ENCODE measurements at regions not wholly inside any gene's neighbourhood (a gene's known extent, or its start where the extent isn't known, plus 50 kb on each side); places are given as distances from the start of the nearest gene placed in this dataset.
"Not testable (repeated sequence)": the region's sequence is repeated elsewhere in the genome, so short reads cannot be mapped to it uniquely, and the experiment has no call there.

- TF ChIP-seq TAF1 (IDR thresholded peaks at IDR 0.05; ENCODE audit: borderline replicate concordance, low read depth, low read length), result no peak
- TF ChIP-seq POLR2A (IDR thresholded peaks at IDR 0.05; ENCODE audit: low read depth, low read length), result no peak
- no peak for TF ChIP-seq POLR2AphosphoS5 (IDR thresholded peaks at IDR 0.05; ENCODE audit: low read depth, low read length)
- DNase-seq (ENCODE audit: insufficient read length), result no peak
- no peak for FAIRE-seq
These were observed 1224.3 kb upstream of the TENM3 start for GRCh38 chr4:181018913-181019312.

- TF ChIP-seq TAF1 (IDR thresholded peaks at IDR 0.05; ENCODE audit: borderline replicate concordance, low read depth, low read length), result no peak
- no peak for TF ChIP-seq POLR2AphosphoS5 (IDR thresholded peaks at IDR 0.05; ENCODE audit: low read depth, low read length)
- TF ChIP-seq POLR2A (IDR thresholded peaks at IDR 0.05; ENCODE audit: low read depth, low read length), result no peak
- FAIRE-seq, result no peak
- DNase-seq (ENCODE audit: insufficient read length), result no peak
These were observed 1222.7 kb upstream of the TENM3 start for GRCh38 chr4:181020456-181020855.

GRCh38 chr4:181021213-181021612, 1222.0 kb upstream of the TENM3 start:
- FAIRE-seq (no peak), DNase-seq (ENCODE audit: insufficient read length) (no peak)
- no peak for TF ChIP-seq POLR2AphosphoS5 (IDR thresholded peaks at IDR 0.05; ENCODE audit: low read depth, low read length)

DNA sequence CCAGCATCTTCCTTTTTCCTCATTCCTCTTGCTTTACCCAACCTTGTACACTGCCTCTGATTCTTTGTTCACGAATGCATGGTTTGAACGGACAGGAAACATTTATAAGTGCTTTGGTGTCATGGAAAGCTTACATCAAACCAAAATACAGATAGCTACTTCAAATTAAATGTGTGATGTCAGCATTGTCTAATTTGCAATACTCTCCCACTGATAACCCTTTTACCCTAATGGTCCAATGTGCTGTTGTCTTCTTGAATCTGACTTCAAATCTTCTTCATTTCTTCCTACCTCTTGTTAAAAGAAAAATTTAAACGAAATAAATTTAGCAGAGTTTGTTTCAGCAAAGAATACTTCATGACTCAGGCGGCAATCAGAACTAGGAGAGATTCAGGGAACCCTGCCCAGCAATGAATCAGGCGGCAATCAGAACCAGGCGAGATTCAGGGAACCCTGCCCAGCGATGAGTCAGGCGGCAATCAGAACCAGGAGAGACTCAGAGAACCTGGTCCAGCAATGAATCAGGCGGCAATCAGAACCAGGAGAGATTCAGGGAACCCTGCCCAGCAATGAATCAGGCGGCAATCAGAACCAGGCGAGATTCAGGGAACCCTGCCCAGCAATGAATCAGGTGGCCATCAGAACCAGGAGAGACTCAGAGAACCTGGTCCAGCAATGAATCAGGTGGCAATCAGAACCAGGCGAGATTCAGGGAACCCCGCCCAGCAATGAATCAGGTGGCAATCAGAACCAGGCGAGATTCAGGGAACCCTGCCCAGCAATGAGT, 1212.9 kb upstream of the TENM3 start:
- not testable (repeated sequence) for FAIRE-seq; DNase-seq (ENCODE audit: insufficient read length)

DNA sequence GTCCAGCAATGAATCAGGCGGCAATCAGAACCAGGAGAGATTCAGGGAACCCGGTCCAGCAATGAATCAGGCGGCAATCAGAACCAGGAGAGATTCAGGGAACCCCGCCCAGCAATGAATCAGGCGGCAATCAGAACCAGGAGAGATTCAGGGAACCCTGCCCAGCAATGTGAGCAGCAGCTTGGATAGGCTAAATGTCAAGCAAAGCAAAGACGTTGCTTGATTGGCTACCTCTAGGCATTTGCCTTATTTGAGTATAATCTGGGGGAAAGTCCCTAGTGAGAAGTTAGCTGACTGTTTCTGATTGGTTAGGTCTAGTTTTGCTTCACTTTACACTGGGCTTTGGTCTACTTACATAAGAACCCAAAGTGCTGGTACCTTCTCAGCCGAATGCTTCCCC, 1212.2 kb upstream of the TENM3 start:
- no peak for FAIRE-seq
- TF ChIP-seq POLR2AphosphoS5 (IDR thresholded peaks at IDR 0.05; ENCODE audit: low read depth, low read length) (no peak), TAF1 (IDR thresholded peaks at IDR 0.05; ENCODE audit: borderline replicate concordance, low read depth, low read length) (no peak), POLR2A (IDR thresholded peaks at IDR 0.05; ENCODE audit: low read depth, low read length) (no peak)
- no peak for DNase-seq (ENCODE audit: insufficient read length)

GRCh38 chr4:181043486-181043885, 1199.7 kb upstream of the TENM3 start:
- no peak for FAIRE-seq
- TF ChIP-seq POLR2AphosphoS5 (IDR thresholded peaks at IDR 0.05; ENCODE audit: low read depth, low read length) (no peak), POLR2A (IDR thresholded peaks at IDR 0.05; ENCODE audit: low read depth, low read length) (no peak), TAF1 (IDR thresholded peaks at IDR 0.05; ENCODE audit: borderline replicate concordance, low read depth, low read length) (no peak)

DNA sequence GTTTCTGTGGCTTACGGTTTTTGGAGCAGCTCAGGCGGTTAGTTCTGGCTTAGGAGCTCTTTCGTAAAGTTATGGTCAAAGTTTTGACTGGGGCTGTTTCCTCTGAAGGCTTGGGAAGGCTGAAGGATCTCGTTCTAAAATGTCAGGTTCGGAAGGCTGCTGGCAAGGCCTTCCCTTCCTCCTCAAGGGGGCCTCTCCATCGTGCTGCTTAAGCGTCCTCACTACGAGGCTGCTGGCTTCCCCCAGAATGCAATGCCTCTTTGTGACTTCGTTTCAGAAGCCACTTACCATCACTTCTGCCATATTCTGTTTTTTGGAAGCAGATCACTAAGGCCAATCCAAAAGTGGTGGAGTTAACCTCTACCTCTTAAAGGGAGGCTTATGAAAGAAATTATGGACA, 1196.4 kb upstream of the TENM3 start:
- no peak for TF ChIP-seq POLR2AphosphoS5 (IDR thresholded peaks at IDR 0.05; ENCODE audit: low read depth, low read length)
- no peak for TF ChIP-seq TAF1 (IDR thresholded peaks at IDR 0.05; ENCODE audit: borderline replicate concordance, low read depth, low read length)
- TF ChIP-seq POLR2A (IDR thresholded peaks at IDR 0.05; ENCODE audit: low read depth, low read length), result no peak
- DNase-seq (ENCODE audit: insufficient read length) (no peak), FAIRE-seq (no peak)

More at GRCh38 chr4:181043486-181043885, 1199.7 kb upstream of the TENM3 start:
- no peak for DNase-seq (ENCODE audit: insufficient read length)

DNA sequence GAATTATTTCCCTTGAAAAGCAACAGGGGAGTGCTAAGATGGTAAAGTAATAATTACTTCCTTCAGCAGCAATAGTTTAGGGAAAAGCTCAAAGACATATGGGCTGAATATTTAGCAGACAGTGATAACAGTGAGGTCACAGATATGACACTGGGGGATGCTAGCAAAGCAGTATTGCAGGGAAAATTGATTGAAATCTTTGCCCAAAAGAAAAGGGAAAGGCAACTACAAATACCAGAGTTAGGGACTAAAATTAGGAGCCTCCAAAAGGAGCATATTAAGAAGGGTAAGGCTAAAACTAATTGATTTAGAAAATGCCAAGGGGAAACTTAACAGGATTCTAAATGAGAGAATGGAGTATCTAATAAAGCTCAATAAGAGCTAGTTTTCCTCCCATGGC, 1191.3 kb upstream of the TENM3 start:
- DNase-seq (ENCODE audit: insufficient read length) (no peak), FAIRE-seq (no peak)
- no peak for TF ChIP-seq POLR2AphosphoS5 (IDR thresholded peaks at IDR 0.05; ENCODE audit: low read depth, low read length)
- no peak for TF ChIP-seq POLR2A (IDR thresholded peaks at IDR 0.05; ENCODE audit: low read depth, low read length)
- TF ChIP-seq TAF1 (IDR thresholded peaks at IDR 0.05; ENCODE audit: borderline replicate concordance, low read depth, low read length), result no peak

DNA sequence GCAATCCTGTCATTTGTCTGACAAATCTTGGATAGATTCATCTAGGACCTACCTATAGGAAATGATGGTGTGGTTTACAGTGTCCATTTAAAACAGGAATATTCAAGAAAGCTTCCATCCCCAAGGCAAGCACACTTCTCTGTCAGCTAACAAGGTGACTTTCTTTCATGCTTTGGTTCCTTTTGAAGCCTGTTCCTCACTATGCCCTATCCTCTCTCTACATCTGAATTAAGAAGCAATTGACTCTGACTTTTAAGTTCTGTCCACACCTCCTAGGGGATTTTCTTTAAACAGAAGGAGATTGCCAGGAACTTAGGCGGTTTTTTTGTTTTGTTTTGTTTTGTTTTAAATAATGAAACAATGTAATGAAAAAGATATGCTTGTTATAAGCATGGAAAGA, 1181.4 kb upstream of the TENM3 start:
- DNase-seq (ENCODE audit: insufficient read length), result no peak
- no peak for FAIRE-seq

DNA sequence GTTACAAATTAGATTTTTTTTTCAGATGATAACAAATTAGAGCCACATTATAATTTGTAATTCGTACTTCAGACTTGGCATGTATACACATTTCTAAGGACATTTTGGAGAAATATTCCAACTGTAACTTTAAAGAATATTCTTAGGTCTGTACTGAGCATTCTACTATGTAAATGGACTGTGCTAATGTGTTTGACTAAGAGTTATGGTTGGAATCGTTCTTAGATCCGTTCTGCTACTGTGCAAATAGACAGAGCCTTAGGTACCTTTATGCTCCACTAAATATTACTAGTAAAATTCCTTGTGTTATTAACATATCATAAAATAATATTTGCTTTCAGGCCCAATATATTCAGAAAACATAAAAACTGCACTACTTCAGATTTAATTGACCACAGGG, 1180.0 kb upstream of the TENM3 start:
- DNase-seq (ENCODE audit: insufficient read length), result no peak

More for the DNA sequence above, 1181.4 kb upstream of the TENM3 start:
- TF ChIP-seq POLR2A (IDR thresholded peaks at IDR 0.05; ENCODE audit: low read depth, low read length) (no peak), POLR2AphosphoS5 (IDR thresholded peaks at IDR 0.05; ENCODE audit: low read depth, low read length) (no peak), TAF1 (IDR thresholded peaks at IDR 0.05; ENCODE audit: borderline replicate concordance, low read depth, low read length) (no peak)

DNA sequence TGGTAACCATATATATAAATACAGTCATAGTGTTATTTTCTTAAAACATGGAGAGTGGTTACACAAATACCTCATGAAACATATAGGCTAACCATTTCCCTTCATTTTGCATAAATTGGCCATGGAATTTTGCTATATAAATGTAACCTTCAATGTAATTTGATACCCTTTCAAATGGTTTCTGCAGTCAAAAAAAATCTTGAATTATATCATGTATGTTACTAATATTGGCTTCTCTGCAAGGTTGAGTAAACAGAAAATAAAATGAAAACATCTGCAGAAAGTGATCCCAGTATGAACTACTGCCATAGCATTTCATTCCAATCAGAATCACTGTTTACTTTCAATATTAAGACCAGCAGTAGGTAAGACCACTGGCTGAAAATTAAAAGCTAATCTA, 1165.9 kb upstream of the TENM3 start:
- TF ChIP-seq TAF1 (IDR thresholded peaks at IDR 0.05; ENCODE audit: borderline replicate concordance, low read depth, low read length) (no peak), POLR2AphosphoS5 (IDR thresholded peaks at IDR 0.05; ENCODE audit: low read depth, low read length) (no peak), POLR2A (IDR thresholded peaks at IDR 0.05; ENCODE audit: low read depth, low read length) (no peak)
- DNase-seq (ENCODE audit: insufficient read length) (no peak), FAIRE-seq (no peak)

More for the DNA sequence above, 1180.0 kb upstream of the TENM3 start:
- no peak for FAIRE-seq
- TF ChIP-seq TAF1 (IDR thresholded peaks at IDR 0.05; ENCODE audit: borderline replicate concordance, low read depth, low read length) (no peak), POLR2A (IDR thresholded peaks at IDR 0.05; ENCODE audit: low read depth, low read length) (no peak), POLR2AphosphoS5 (IDR thresholded peaks at IDR 0.05; ENCODE audit: low read depth, low read length) (no peak)

- FAIRE-seq (no peak), DNase-seq (ENCODE audit: insufficient read length) (no peak)
- TF ChIP-seq POLR2A (IDR thresholded peaks at IDR 0.05; ENCODE audit: low read depth, low read length), result no peak
- no peak for TF ChIP-seq POLR2AphosphoS5 (IDR thresholded peaks at IDR 0.05; ENCODE audit: low read depth, low read length)
- no peak for TF ChIP-seq TAF1 (IDR thresholded peaks at IDR 0.05; ENCODE audit: borderline replicate concordance, low read depth, low read length)
These were observed 1165.0 kb upstream of the TENM3 start for GRCh38 chr4:181078196-181078595.
